ENCODE measurements at regions not wholly inside any gene's neighbourhood (a gene's known extent, or its start where the extent isn't known, plus 50 kb on each side); places are given as distances from the start of the nearest gene placed in this dataset.

DNA sequence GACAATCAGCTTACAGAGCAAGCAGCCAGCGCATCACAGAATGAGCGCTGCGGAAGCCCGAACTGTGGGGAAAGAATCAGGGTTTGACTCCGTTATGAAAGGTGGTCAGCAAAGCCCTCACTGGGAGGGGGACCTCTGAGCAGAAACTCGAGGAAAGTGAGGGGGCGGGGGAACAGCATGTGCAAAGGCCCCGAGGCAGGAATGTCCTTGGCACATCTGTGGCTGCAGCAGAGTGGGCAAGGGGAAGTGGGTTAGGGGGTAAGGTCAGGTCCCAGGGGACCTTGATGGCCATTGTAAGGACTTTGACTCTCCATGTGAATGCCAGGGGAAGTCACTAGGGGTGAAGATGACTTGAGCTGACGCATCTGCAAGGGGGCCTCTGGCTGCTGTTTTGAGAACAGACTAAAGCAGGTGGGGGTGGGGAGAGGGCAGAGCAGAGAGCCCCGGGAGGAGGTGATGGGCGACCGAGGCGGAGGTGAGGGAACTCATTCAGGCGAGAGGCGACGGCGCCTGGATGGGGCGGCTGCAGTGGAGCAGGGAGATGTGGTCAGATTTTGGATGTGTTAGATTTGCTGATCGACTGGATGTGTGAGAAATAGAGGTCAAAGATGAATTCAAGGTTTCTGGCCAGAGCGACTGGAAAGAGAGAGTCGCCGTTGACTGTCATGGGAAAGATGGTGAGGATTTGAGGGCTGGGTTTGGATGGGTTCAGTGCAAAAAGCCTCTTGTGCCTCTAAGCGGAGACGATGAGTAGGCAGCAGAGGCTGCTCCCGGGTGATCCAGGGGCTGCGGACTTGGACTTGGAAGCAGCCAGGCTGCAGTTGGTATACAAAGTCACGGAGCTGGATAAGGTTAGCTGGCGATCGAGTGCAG lies 108.0 kb upstream of the ZBTB40 start:
- H3K27me3 ChIP-seq (ENCODE audit: control insufficient read depth, insufficient read depth, low read length) = peaks cover 15% of the 10 kb centered on the region
- no peaks in the 10 kb centered on the region for H3K36me3 ChIP-seq (ENCODE audit: control insufficient read depth, insufficient read depth, low read length)
- no peak overlapping the region for H3K9ac ChIP-seq (ENCODE audit: low read length)
- no peak overlapping the region for H3K4me3 ChIP-seq (ENCODE audit: low read length)
- H3K4me1 ChIP-seq (ENCODE audit: control insufficient read depth, insufficient read depth, low read length) = peaks cover 4% of the 10 kb centered on the region
- H3K27ac ChIP-seq (ENCODE audit: low read depth, low read length) = no peak overlapping the region

DNA sequence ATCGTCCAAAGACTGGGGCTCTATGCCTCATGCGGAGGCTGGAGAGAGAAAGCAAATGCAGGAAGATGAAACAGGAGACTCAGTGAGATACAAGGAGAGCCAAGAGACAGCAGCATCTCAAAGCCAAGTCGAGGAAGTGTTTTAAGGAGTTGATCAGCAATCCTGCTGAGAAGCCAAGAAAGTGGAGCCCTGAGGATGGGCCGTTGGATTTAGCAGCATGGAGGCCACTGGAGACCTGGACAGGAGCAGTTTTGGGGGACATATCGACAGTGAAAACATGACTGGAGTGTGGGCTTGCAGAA lies 107.4 kb upstream of the ZBTB40 start:
- Histone ChIP-seq H3K27ac (ENCODE audit: low read depth, low read length) (no peak overlapping the region), H3K4me1 (ENCODE audit: control insufficient read depth, insufficient read depth, low read length) (peaks cover 4% of the 10 kb centered on the region), H3K9ac (ENCODE audit: low read length) (no peak overlapping the region), H3K36me3 (ENCODE audit: control insufficient read depth, insufficient read depth, low read length) (no peaks in the 10 kb centered on the region), H3K4me3 (ENCODE audit: low read length) (no peak overlapping the region), H3K27me3 (ENCODE audit: control insufficient read depth, insufficient read depth, low read length) (peaks cover 17% of the 10 kb centered on the region)

DNA sequence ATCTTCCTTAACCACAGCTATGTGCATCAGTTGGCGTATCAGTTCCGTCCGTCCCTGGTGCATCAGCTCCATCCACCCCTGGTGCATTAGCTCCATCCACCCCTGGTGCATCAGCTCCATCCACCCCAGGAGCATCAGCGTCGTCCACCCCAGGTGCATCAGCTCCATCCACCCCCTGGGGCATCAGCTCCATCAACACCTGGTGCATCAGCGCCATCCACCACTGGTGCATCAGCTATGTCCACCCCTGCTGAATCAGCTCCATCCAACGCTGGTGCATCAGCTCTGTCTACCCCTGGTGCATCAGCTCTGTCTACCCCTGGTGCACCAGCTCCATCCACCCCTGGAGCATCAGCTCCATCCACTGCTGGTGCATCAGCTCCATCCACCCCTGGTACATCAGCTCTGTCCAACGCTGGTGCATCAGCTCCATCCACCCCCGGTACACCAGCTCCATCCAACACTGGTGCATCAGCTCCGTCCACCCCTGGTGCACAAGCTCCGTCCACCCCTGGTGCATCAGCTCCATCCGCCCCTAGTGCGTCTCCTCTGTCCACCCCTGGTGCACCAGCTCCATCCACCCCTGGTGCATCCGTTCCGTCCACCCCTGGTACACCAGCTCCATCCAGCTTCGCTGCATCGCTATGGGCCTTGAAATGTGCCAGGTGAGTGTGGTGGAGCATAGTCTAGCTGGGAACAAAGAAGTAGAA lies 106.6 kb upstream of the ZBTB40 start:
- H3K36me3 ChIP-seq (ENCODE audit: control insufficient read depth, insufficient read depth, low read length) = no peaks in the 10 kb centered on the region
- H3K9ac ChIP-seq (ENCODE audit: low read length) = no peak overlapping the region
- no peak overlapping the region for H3K27ac ChIP-seq (ENCODE audit: low read depth, low read length)
- H3K27me3 ChIP-seq (ENCODE audit: control insufficient read depth, insufficient read depth, low read length) = peaks cover 18% of the 10 kb centered on the region
- peaks cover 4% of the 10 kb centered on the region for H3K4me1 ChIP-seq (ENCODE audit: control insufficient read depth, insufficient read depth, low read length)
- no peak overlapping the region for H3K4me3 ChIP-seq (ENCODE audit: low read length)

DNA sequence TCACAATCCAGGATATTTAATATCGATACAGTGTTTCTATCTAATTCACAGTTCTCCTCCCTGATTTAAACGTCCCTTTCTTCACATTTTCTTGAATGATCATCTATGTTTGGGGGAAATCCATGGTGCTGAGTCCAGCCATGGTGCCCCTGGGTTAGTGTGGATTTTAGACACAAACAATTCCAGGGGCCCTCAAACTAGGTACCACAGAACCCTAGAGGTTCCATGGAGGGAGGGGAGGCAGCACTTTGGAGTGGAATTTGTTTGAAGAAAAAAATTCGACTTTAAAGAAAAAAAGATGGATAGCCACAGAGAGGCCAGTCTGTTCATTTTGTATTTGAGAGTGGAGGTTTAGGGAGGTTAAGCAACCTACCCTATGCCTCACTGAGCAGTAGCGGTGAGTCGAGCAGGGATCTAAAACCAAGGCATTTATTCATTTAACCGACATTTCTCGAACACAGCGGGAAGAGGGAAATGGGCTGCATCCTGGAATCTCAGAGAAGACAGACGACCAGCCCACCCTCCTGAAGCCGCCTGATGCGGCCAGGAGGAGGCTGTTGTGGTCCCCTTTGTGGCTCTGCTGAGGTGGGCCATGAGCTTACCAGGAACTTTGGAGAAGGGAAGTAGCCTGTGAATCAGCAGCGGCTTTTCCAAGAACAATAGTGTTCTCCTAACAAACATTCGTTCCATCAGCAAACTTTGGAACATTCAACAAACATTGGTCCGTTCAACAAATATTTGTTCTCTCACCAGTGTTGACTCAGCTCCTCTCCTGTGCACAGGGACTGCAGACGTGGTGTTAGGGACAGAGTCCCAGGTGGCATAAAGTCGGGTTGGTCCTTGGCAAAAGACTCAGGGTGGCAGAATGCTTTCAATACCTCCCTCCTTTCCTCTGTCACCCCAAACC lies 103.5 kb upstream of the ZBTB40 start:
- H3K9ac ChIP-seq (ENCODE audit: low read length) = no peak overlapping the region
- peaks cover 27% of the 10 kb centered on the region for H3K27me3 ChIP-seq (ENCODE audit: control insufficient read depth, insufficient read depth, low read length)
- peaks cover 2% of the 10 kb centered on the region for H3K4me1 ChIP-seq (ENCODE audit: control insufficient read depth, insufficient read depth, low read length)
- H3K27ac ChIP-seq (ENCODE audit: low read depth, low read length) = no peak overlapping the region
- no peak overlapping the region for H3K4me3 ChIP-seq (ENCODE audit: low read length)
- no peaks in the 10 kb centered on the region for H3K36me3 ChIP-seq (ENCODE audit: control insufficient read depth, insufficient read depth, low read length)

DNA sequence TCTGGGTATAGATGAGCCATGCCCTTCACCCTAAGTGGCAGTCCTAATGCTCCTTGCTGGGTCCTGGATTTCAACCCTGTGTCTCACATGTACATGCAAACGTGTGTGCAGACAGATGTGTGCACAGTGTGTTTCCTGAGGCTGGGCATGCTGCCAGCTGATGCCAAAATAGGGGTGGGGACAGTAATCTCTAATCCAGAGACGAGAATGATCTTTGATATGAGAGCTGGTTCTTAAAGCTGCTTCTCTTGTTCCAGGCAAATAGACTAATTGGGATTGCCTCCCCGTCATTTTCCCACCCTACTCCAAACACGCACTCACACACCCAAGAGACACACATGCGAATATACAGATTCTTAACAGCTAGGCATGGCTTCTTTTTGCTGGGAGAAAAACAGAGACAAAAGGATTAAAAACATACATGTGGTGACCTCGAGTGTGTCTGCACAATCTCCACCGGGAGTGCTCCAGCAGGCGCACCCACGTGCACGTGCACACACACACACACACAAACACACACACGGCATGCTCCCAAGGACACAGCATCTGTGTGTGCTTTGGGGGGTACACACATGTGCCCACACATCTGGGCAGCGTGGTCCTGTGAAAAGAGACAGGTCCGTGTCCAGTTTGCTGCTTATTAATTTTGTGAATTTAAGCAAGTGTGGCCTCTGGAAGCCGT lies 102.1 kb upstream of the ZBTB40 start:
- peaks cover 24% of the 10 kb centered on the region for H3K27me3 ChIP-seq (ENCODE audit: control insufficient read depth, insufficient read depth, low read length)
- no peak overlapping the region for H3K9ac ChIP-seq (ENCODE audit: low read length)
- H3K36me3 ChIP-seq (ENCODE audit: control insufficient read depth, insufficient read depth, low read length) = no peaks in the 10 kb centered on the region
- H3K4me3 ChIP-seq (ENCODE audit: low read length) = no peak overlapping the region
- H3K4me1 ChIP-seq (ENCODE audit: control insufficient read depth, insufficient read depth, low read length) = peaks cover 2% of the 10 kb centered on the region
- no peak overlapping the region for H3K27ac ChIP-seq (ENCODE audit: low read depth, low read length)

DNA sequence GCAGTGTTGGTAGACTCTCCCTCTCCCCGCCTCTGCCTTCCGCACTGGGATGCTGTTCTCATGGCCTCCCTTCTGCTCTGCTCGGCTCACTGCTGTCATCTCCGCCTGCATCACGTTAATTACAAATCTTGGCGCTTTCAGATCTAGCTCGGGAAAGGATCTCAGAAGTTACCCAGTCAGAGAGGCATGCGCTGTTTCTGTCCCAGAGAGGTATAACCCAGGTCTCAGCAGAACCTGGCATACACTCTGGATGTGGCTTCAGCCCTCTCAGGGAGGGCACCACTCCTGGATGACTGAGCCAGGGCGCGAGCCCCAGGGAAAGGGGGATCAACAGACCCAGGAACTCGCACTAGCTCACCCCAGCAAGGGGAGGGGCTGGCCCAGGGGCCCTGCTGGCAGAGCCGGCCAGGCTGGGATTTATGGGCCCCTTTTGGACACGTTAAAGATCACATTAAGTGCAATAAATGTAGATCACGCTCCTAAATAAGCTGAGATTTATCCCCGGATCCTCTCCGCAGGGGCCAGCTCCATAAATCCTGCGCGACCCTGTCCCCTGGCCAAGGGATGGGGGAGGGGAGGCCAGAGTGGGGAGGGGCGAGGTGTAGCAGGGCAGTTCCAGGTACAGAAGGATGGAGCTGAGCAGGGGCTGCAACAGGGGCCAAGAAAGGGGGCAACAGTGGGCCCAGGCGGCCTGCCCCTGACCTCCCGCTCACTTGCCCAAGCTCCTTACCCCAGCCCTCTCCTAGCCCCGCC lies 101.3 kb upstream of the ZBTB40 start:
- Histone ChIP-seq H3K27me3 (ENCODE audit: control insufficient read depth, insufficient read depth, low read length) (peaks cover 19% of the 10 kb centered on the region), H3K36me3 (ENCODE audit: control insufficient read depth, insufficient read depth, low read length) (no peaks in the 10 kb centered on the region), H3K27ac (ENCODE audit: low read depth, low read length) (no peak overlapping the region), H3K4me1 (ENCODE audit: control insufficient read depth, insufficient read depth, low read length) (peaks cover 2% of the 10 kb centered on the region), H3K9ac (ENCODE audit: low read length) (no peak overlapping the region), H3K4me3 (ENCODE audit: low read length) (no peak overlapping the region)

DNA sequence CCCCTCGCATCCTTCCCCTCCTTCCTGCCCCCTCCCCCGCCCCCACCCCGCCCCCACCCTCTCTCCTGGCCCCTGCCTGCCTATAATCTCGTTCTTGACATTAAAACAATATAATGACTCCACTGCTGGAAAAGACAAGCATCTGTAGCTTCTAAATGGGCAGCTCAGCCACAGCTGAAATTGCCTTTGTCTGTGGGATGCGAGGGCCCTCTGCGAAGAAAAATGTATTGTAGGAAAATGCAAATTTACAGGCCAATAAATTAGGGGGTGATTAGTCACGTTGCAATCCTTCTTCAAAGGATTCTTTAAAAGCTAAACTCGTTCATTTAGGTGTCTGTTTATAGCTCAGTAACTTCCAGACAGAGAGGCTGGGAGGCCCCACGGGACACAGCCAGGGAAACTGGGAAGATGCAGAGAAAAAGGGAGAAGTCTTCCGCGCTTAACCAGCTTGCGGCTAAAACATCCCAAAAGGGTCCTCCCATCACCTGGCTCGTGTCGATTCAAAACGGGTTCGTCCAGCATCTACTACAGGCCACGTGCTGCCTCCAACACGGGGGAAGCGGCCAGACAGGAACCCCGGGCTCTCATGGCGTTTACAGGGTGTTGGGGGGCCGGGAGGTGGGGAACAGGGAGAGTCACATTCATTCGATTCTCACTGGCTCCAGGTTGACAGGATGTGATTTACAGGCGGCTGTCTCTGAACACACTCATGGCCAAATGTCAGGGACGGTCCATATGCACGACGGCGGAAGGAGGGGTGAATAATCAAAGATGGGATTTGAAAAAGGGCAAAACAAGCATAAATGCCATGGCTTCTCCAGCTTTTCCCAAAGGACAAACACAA lies 100.5 kb upstream of the ZBTB40 start:
- no peaks in the 10 kb centered on the region for H3K36me3 ChIP-seq (ENCODE audit: control insufficient read depth, insufficient read depth, low read length)
- no peak overlapping the region for H3K27ac ChIP-seq (ENCODE audit: low read depth, low read length)
- H3K4me1 ChIP-seq (ENCODE audit: control insufficient read depth, insufficient read depth, low read length) = peaks cover 2% of the 10 kb centered on the region
- peaks cover 17% of the 10 kb centered on the region for H3K27me3 ChIP-seq (ENCODE audit: control insufficient read depth, insufficient read depth, low read length)
- no peak overlapping the region for H3K4me3 ChIP-seq (ENCODE audit: low read length)
- no peak overlapping the region for H3K9ac ChIP-seq (ENCODE audit: low read length)

DNA sequence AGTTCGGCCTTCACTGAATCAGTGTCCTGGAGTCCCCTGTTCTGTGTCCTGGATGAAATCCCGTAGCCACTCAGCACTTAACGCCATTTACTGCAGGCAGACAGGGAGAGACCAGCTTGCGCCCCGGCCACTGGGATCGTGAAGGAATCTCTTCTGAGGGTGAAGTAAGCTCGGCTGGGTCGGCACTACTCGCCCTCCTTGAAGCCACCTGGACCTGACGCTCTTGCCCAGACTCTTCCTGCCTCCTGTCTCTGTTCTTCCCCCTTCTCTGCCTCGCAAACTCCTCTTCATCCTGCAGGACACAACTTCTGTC lies 99.9 kb upstream of the ZBTB40 start:
- Histone ChIP-seq H3K4me3 (ENCODE audit: low read length) (no peak overlapping the region), H3K4me1 (ENCODE audit: control insufficient read depth, insufficient read depth, low read length) (peaks cover 2% of the 10 kb centered on the region), H3K27me3 (ENCODE audit: control insufficient read depth, insufficient read depth, low read length) (peaks cover 17% of the 10 kb centered on the region), H3K36me3 (ENCODE audit: control insufficient read depth, insufficient read depth, low read length) (no peaks in the 10 kb centered on the region), H3K27ac (ENCODE audit: low read depth, low read length) (no peak overlapping the region), H3K9ac (ENCODE audit: low read length) (no peak overlapping the region)

DNA sequence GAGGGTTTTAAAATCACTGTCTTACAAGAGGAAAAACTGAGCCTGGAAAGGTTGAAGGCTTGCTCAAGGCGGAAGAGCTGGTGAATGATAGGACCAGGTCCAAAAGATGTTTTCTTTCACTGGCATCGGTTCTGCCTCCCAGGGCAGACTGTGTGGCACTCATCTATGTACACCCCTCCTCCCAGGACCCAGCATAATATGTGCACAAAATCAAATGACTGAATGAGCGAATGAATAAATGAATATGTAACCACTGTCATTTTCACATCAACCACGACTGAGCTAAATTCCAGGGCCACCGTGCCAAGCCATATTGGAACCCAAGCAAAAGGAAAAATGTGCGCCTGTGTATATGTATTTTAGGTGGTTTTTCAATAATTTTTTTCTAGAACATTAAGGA lies 99.3 kb upstream of the ZBTB40 start:
- no peak overlapping the region for H3K9ac ChIP-seq (ENCODE audit: low read length)
- no peak overlapping the region for H3K27ac ChIP-seq (ENCODE audit: low read depth, low read length)
- peaks cover 17% of the 10 kb centered on the region for H3K27me3 ChIP-seq (ENCODE audit: control insufficient read depth, insufficient read depth, low read length)
- H3K36me3 ChIP-seq (ENCODE audit: control insufficient read depth, insufficient read depth, low read length) = no peaks in the 10 kb centered on the region
- peaks cover 2% of the 10 kb centered on the region for H3K4me1 ChIP-seq (ENCODE audit: control insufficient read depth, insufficient read depth, low read length)
- H3K4me3 ChIP-seq (ENCODE audit: low read length) = no peak overlapping the region

DNA sequence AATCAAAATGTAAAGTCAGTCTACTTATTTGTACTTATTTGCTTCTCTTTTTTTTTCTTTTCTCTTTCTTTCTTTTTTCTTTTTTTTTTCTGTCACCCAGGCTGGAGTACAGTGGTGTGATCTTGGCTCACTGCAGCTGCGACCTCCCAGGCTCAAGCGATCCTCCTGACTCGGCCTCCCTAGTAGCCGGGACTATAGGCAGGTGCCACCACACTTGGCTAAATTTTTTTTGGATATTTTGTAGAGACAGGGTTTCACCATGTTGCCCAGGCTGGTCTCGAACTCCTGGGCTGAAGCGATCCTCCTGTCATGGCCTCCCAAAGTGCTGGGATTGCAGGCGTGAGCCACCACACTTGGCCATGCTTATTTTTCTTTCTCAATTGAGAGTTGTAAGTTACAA lies 98.8 kb upstream of the ZBTB40 start:
- Histone ChIP-seq H3K27ac (ENCODE audit: low read depth, low read length) (no peak overlapping the region), H3K27me3 (ENCODE audit: control insufficient read depth, insufficient read depth, low read length) (peaks cover 17% of the 10 kb centered on the region), H3K4me1 (ENCODE audit: control insufficient read depth, insufficient read depth, low read length) (peaks cover 2% of the 10 kb centered on the region), H3K4me3 (ENCODE audit: low read length) (no peak overlapping the region), H3K9ac (ENCODE audit: low read length) (no peak overlapping the region), H3K36me3 (ENCODE audit: control insufficient read depth, insufficient read depth, low read length) (no peaks in the 10 kb centered on the region)

DNA sequence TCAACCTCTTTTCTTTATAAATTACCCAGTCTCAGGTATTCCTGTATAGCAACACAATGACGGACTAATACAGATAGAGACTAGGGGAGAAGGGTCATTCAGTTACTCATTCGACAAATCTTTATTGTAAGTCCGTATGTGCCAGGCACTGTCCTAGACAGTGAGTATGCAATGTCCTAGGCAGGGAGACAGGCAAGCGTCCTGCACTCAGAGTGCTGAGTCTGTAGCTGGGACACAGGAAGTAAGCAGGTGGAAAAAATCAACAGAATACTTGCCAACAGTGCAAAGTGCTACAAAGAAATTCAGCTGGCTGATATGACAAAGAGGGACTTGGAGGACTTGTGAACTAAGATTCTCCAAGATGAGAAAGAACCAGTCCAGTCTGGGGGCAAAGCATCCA lies 92.2 kb upstream of the ZBTB40 start:
- Histone ChIP-seq H3K27ac (ENCODE audit: low read depth, low read length) (no peak overlapping the region), H3K4me3 (ENCODE audit: low read length) (no peak overlapping the region), H3K27me3 (ENCODE audit: control insufficient read depth, insufficient read depth, low read length) (peaks cover 3% of the 10 kb centered on the region)

More for the DNA sequence above, 92.2 kb upstream of the ZBTB40 start:
- Histone ChIP-seq H3K36me3 (ENCODE audit: control insufficient read depth, insufficient read depth, low read length) (no peaks in the 10 kb centered on the region), H3K9ac (ENCODE audit: low read length) (no peak overlapping the region), H3K4me1 (ENCODE audit: control insufficient read depth, insufficient read depth, low read length) (no peaks in the 10 kb centered on the region)
